Calu3 (cell line): ENCODE measurements at regions not wholly inside any gene's neighbourhood (a gene's known extent, or its start where the extent isn't known, plus 50 kb on each side); places are given as distances from the start of the nearest gene placed in this dataset.

Source experiments
- BruUV-seq: library from RNA; stranded (reverse); fragments of 400-500 nt; replicated peaks from 2 replicates; lab custom pipeline; 2021; lab: Mats Ljungman, UMichigan
- CTCF ChIA-PET: fragments of 300-600 bp; sonication (Branson Sonifier 250); formaldehyde crosslinking; loops from one replicate; lab custom pipeline; 2022; ENCODE audit warnings: antibody characterized with exemption; lab: Charles Lee
- DNase-seq: peaks from one replicate; pipeline ENCODE4 v3.0.0; 2022
- H3K27ac Mint-ChIP-seq: one replicate; pipeline ENCODE4 v1.8.0; 2022; ENCODE audit warnings: mixed read lengths; ENCODE audit not compliant: unreplicated experiment
- H3K27me3 Mint-ChIP-seq: one replicate; pipeline ENCODE4 v1.8.0; 2022; ENCODE audit warnings: mixed read lengths; ENCODE audit not compliant: unreplicated experiment
- H3K36me3 Mint-ChIP-seq: one replicate; pipeline ENCODE4 v1.8.0; 2022; ENCODE audit warnings: mild to moderate bottlenecking, moderate library complexity, mixed read lengths; ENCODE audit not compliant: insufficient read depth, unreplicated experiment
- H3K4me1 Mint-ChIP-seq: one replicate; pipeline ENCODE4 v1.8.0; 2022; ENCODE audit warnings: mild to moderate bottlenecking, low read depth, mixed read lengths; ENCODE audit not compliant: unreplicated experiment
- H3K4me3 Mint-ChIP-seq: one replicate; pipeline ENCODE4 v1.8.0; 2022; ENCODE audit warnings: mild to moderate bottlenecking, low read depth, moderate library complexity, mixed read lengths; ENCODE audit not compliant: unreplicated experiment
- H3K9me3 Mint-ChIP-seq: one replicate; pipeline ENCODE4 v1.8.0; 2022; ENCODE audit warnings: low read depth, mixed read lengths; ENCODE audit not compliant: unreplicated experiment
- CTCF ChIP-seq: fragments of 200-600 bp; IDR thresholded peaks from one replicate; pipeline ENCODE4 v1.8.0; 2022; ENCODE audit warnings: antibody characterized with exemption; ENCODE audit not compliant: unreplicated experiment
- intact Hi-C: fragments of 100-400 bp; cut with micrococcal nuclease; formaldehyde crosslinking; loops from one replicate; pipeline ENCODE4 v1.10.0; 2022; ENCODE audit not compliant: unreplicated experiment

GRCh38 chr6:1496836-1497760 lies 107.7 kb downstream of the FOXF2 start:
- BruUV-seq = no TSS peak
- TF ChIP-seq CTCF = no peak
- no peaks in the 10 kb centered on the region for H3K9me3 Mint-ChIP-seq
- H3K4me1 Mint-ChIP-seq = no peaks in the 10 kb centered on the region
- H3K27me3 Mint-ChIP-seq = peaks cover 47% of the 10 kb centered on the region
- DNase-seq = no peak
- CTCF ChIA-PET = no interaction called here
- H3K27ac Mint-ChIP-seq = no peak overlapping the region
- H3K4me3 Mint-ChIP-seq = no peak overlapping the region
- no peaks in the 10 kb centered on the region for H3K36me3 Mint-ChIP-seq
- intact Hi-C loops = no loop called here

- Mint-ChIP-seq H3K27me3 (peaks cover 53% of the 10 kb centered on the region), H3K36me3 (no peaks in the 10 kb centered on the region), H3K4me3 (no peak overlapping the region), H3K4me1 (no peaks in the 10 kb centered on the region), H3K27ac (no peak overlapping the region), H3K9me3 (no peaks in the 10 kb centered on the region)
- intact Hi-C loops = no loop called here
- CTCF ChIA-PET = no interaction called here
- no peak for DNase-seq
- BruUV-seq = no TSS peak
- no peak for TF ChIP-seq CTCF
Measured at GRCh38 chr6:1497761-1498105, 108.4 kb downstream of the FOXF2 start.

GRCh38 chr6:1498491-1499113 lies 109.2 kb downstream of the FOXF2 start:
- no peak for TF ChIP-seq CTCF
- BruUV-seq = no TSS peak
- Mint-ChIP-seq H3K9me3 (no peaks in the 10 kb centered on the region), H3K36me3 (no peaks in the 10 kb centered on the region), H3K4me3 (no peak overlapping the region), H3K27me3 (peaks cover 62% of the 10 kb centered on the region), H3K27ac (no peak overlapping the region), H3K4me1 (no peaks in the 10 kb centered on the region)
- no peak for DNase-seq
- CTCF ChIA-PET = interaction anchor here (1.1 kb wide), 1 partner anchor 54 kb away, joined by 3 read pairs; no protein-coding TSS in a partner anchor
- intact Hi-C loops = no loop called here

- intact Hi-C loops = no loop called here
- no peak overlapping the region for H3K4me3 Mint-ChIP-seq
- DNase-seq = no peak
- no peak overlapping the region for H3K27ac Mint-ChIP-seq
- H3K27me3 Mint-ChIP-seq = peaks cover 67% of the 10 kb centered on the region
- no TSS peak for BruUV-seq
- no peak for TF ChIP-seq CTCF
- H3K4me1 Mint-ChIP-seq = no peaks in the 10 kb centered on the region
- CTCF ChIA-PET = no interaction called here
- no peaks in the 10 kb centered on the region for H3K36me3 Mint-ChIP-seq
- no peaks in the 10 kb centered on the region for H3K9me3 Mint-ChIP-seq
Measured at GRCh38 chr6:1499777-1500176, 109.9 kb upstream of the FOXC1 start.
